HG03135 (cell line): ENCODE measurements at regions not wholly inside any gene's neighbourhood (a gene's known extent, or its start where the extent isn't known, plus 50 kb on each side); places are given as distances from the start of the nearest gene placed in this dataset.
"Not testable (repeated sequence)": the region's sequence is repeated elsewhere in the genome, so short reads cannot be mapped to it uniquely, and the experiment has no call there.

Experiments
- ATAC-seq: cut with Tn5 transposase; IDR thresholded peaks from one replicate; pipeline ENCODE4 v1.9.1; 2021; ENCODE audit warnings: mild to moderate bottlenecking, moderate library complexity; ENCODE audit not compliant: unreplicated experiment

DNA sequence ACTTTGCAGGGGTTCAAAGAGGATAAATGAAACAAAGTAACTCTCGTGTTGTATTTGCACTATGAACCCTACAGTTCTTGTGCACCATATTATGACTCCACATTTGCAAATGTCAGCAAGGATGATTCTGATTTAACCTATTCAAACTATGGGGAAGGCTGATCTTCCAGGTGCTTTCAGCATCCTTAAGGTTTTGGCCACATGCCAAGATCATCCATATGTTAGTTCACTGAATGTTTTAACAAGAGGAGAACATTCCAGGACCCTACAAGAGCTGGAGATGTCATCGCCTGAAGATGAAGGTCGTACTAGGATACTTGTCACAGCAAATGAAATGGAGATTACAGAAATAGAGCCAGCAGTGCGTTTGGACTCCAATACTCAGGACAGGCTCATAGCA is 114.2 kb downstream of the DHRS2 start:
- no peak for ATAC-seq

- no peak for ATAC-seq
These were observed 115.5 kb downstream of the DHRS2 start for GRCh38 chr14:23751616-23752015.

DNA sequence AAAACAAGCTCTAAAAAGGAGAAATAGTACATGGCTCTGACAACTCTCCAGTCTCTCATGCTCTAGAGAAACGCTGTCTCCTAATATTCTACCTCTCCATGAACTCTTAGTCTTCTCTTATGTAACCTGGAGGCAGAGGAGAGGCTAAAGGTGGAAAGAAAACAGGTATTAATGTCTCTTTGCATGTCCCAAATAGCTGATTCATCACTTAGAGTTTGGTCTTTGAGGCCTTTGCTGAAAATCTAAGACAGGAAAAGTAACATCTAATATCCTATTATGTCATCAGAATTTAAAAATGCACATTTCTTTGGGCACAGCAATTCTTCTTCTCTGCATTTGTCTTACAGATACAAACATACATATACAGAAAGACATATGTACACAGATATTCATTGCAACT is 127.2 kb downstream of the DHRS2 start:
- no peak for ATAC-seq

- ATAC-seq = no peak
These were observed 130.7 kb downstream of the DHRS2 start for GRCh38 chr14:23766737-23767401.

DNA sequence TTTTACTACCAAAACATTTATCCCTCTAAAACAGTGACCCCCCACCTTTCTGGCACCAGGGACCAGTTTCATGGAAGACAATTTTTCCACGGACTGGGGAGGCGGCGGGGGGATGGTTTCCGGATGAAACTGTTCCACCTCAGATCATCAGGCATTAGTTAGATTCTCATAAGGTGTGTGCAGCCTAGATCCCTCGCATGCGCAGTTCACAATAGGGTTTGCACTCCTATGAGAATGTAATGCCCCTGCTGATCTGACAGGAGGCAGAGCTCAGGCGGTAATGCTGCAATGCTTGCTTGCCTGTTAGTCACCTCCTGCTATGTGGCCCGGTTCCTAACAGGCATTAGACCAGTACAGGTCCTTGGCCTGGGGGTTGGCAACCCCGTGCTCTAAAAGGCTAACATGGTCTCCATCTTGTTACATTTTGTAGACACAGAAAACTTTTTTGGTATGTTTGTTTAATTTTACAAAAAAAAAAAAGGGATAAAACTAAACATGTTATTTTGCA is 133.1 kb downstream of the DHRS2 start:
- ATAC-seq = not testable (repeated sequence)

DNA sequence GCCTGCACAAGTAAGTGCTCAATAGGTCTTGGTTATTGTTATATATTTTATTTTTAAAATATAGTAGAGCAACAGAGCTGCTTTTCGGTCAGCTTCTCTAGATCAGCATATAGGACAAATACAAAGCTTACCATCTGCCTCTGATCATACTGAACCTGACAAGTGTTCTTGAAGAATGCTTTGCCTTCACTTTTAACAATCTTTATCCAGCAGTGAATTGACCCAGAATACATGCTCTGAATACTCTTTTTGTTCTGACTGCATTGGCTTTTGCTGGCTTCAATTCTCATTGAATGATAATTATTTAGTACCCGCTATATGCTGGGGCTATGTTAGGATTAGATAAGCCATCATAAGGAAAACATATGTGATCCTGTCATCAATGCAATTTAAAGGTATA is 137.8 kb downstream of the DHRS2 start:
- ATAC-seq = no peak

- ATAC-seq = no peak
These were observed 140.1 kb downstream of the DHRS2 start for GRCh38 chr14:23776296-23776695.

DNA sequence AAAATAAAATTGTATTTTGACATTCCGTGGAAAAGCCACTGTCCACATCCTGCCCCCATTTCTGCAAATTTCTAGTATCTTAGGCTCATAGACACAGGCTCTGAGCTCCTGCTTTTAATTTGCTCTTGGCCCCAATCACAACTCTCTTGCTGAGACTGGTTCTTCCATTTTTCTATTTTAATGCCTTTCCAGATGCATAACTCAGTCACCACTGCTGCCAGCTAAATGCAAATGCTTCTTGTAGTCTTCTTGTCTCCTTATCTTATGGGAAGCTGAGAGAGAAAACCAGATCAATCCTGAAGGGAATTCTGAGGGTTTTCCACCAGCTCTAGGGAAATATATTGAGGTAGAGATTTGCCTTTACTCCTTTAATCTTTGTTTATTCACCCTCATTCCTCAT is 149.0 kb downstream of the DHRS2 start:
- ATAC-seq = no peak

GRCh38 chr14:23787436-23787835 is 151.3 kb downstream of the DHRS2 start:
- ATAC-seq = no peak

- no peak for ATAC-seq
These were observed 153.5 kb downstream of the DHRS2 start for GRCh38 chr14:23789696-23790095.

DNA sequence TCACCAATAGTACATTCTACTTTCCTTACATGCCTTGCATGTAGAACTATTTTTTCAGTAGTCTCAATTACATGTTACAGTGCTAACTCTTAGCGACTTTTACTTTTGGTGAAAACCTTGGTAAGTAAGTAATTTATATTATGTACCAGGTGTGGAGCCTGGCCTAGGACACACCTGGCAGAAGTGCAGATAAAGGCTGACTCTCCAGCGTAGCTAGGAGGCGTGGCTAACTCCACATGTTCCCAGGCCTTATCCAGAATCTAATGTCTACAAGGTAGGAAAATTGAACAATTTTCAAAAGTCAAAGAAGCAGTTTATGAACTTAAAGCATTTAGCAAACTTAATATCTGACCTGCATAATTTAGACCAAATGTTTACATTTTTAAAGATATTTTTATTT is 157.4 kb downstream of the DHRS2 start:
- no peak for ATAC-seq

DNA sequence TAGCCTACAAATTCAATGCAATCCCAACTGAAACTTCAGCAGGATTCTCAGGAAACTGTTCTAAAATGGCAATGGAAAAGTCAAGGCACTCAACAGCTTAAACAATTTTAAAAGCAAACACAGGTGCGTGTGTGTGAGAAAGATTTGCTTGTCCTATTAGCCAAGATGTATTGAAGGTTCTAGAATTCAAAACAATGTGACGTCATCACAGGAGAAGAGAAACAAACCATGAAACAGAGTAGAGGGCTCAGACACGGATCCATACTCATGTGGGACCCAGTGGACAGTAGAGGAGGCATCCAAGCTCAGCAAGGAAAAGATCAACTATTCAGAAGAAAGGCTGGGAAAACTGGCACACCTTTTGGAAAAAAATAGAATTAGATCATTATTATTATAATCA is 152.8 kb upstream of the DHRS4 start:
- ATAC-seq = no peak

- ATAC-seq = no peak
These were observed 151.8 kb upstream of the DHRS4 start for GRCh38 chr14:23801766-23802165.

- no peak for ATAC-seq
These were observed 148.8 kb upstream of the DHRS4 start for GRCh38 chr14:23804817-23805216.

GRCh38 chr14:23805761-23806160 is 147.8 kb upstream of the DHRS4 start:
- ATAC-seq = no peak

- ATAC-seq = no peak
These were observed 138.9 kb upstream of the DHRS4 start for GRCh38 chr14:23814527-23815256.

DNA sequence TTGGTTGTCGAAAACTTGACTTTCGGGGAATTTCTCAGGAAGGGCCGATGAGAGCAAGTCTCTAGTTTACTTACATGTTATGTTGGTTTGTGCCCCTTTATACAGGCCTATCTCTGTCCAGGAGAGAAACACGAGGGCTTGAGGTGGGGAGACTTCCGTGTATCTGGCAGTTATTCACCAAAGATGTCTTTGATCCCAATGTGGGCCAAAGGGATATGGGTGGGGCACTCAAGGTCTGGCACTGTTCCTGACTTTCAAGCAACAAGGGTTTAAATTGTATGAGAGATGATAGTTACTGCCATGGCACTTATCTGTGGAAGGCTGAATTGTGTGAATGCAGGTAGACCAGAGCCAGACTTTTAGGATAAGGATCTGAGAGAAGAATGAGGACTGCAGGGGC is 137.2 kb upstream of the DHRS4 start:
- ATAC-seq = no peak

DNA sequence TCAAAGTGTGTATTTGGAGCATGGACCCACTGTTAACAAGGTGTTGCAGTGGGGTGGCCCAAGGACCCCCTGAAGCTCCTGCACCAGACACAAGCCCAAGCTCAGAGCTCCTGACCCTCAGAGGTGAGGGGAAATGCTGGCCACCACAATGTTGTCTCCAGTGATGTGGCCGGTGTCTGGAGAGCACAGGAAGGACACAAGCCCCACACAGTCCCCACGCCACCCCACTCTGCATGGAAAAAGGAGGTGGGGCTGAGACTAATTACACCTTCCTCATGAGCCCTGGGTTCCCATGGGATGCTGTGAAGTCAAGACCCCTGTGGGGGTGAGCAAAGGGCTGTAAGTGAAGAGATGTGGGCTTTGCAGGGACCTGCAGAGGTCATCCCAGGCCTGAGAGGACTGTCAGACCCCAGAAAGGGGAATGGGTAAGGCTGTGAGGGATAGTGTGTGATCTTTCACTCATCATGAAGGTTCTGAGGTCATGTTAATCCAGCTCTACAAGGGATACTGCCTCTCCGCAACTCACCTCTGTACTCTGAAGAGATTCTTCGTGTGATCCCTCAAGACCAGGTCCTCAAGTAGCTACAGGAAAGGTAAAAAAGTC is 136.3 kb upstream of the DHRS4 start:
- ATAC-seq = no peak

DNA sequence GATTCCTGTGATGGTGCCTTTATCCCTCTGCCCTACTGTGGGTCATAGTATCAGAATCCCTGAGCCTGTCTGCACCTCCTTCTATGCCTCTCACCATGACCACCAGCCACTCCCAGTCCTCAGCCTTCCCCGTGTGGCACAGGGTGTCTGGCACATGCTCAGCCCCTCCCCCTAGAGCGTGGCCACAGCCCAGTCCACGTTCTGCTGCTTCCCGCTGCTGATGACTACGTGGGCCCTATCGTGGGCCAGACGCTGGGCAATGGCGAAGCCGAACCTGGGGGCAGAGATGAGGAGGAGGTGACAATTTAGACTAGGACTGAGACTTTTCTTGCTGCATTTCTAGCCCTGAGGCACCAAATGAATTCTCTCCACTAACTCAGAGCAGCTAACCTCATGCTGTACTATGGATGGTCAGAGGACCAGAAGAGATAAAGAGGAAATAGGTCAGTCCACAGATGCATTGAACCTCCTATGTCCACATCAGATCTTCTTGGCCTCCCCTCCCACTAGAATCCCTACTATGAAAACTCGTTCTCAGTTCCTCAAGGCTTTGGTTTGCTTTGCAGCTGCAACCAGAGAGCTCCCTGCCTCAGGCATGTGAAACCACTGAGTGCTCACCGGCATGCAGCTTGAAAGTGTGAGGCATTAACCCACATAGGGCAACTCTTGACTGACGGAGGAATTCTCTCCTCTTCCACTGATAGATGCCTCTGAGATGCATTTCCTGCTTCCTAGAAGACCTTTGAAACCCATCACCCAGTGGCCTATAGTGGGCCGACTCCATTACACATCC is 126.3 kb upstream of the DHRS4 start:
- ATAC-seq = no peak

- ATAC-seq = no peak
These were observed 125.6 kb upstream of the DHRS4 start for GRCh38 chr14:23828001-23828400.

GRCh38 chr14:23828616-23829015 is 125.0 kb upstream of the DHRS4 start:
- no peak for ATAC-seq
